ENCODE measurements at regions not wholly inside any gene's neighbourhood (a gene's known extent, or its start where the extent isn't known, plus 50 kb on each side); places are given as distances from the start of the nearest gene placed in this dataset.
"Not testable (repeated sequence)": the region's sequence is repeated elsewhere in the genome, so short reads cannot be mapped to it uniquely, and the experiment has no call there.

DNA sequence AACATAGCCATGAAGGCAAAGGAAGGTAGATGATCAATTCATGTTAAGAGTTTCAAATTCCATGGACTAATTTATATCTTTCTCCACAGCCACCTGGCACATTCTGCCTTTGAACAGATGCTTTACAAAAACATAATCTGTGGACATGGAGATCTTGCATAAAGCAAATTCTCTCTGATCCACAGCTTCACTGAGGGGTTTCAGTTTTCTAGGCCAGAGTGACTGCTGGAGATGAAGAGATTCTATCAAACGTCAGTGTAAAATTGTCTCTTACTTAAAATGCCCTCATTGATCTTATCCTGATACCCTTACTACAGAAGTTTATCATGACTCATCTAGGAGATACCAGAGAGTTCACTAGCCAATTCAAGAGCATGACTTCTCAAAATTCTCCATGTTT lies 291.6 kb downstream of the DAD1 start:
- DNase-seq (ENCODE audit: low read depth), result no peak

DNA sequence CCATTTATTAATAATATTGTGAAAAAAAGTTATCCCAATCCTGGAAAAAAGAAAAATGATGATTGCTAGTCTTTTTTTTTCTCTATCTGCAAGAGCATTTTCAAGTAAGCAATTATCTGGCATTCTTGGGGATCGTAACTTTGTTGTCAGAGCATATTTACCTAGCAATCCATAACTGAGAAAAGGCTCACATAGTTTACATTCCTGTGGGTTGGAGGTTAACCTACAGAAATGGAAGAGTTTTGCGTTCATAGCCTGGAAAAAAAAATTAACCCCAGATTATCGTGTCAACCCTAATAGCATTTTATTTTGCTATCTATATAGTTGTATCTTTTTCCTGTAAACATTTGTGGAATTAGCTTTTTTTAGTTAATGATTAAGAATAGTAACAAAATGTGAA lies 292.3 kb downstream of the DAD1 start:
- DNase-seq (ENCODE audit: low read depth), result peak; percentile 67

DNA sequence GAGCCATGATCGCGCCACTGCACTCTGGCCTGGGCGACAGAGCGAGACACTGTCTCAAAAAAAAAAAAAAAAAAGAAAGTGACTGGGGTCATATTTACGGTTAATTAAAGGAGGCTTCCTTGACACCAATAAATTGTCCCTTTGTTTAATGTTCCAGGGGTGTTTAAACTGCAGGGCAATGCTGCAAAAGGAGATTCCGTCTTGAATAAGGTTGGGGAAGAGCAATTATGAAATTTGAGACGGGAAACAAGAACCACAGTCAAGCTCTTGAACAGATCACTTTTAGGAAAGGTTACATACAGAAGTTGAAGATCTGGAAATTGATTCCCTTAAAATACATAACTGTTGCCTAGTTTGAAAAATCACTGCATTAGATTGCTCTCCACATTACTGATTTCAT lies 292.9 kb downstream of the DAD1 start:
- DNase-seq (ENCODE audit: low read depth), result no peak

GRCh38 chr14:22291406-22291805 lies 297.6 kb downstream of the DAD1 start:
- DNase-seq (ENCODE audit: low read depth), result peak; percentile 29

GRCh38 chr14:22289570-22289969 lies 299.5 kb downstream of the DAD1 start:
- DNase-seq (ENCODE audit: low read depth), result no peak

- DNase-seq (ENCODE audit: low read depth), result no peak
Observed at GRCh38 chr14:22285991-22286390, 303.0 kb downstream of the DAD1 start.

DNA sequence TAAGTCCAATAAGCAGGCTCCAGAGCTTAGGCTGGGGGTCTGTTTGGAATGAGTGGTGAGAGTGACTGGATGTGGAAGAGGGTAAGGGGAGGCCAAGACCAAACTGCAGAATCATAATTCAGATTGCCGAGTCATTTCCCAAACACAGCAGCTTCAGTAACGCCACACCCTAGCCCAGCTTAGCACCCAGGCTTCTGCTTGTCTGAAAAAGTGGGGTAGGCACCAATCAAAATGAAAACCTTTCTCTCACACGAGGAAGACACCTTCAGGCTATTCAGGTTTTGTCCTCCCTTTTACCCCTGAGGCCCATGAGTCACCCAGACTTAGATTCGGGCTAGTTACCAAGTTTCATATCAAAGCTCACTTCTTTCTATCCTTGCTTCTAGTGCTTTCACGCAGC lies 306.1 kb downstream of the DAD1 start:
- no peak for DNase-seq (ENCODE audit: low read depth)

GRCh38 chr14:22282417-22282816 lies 306.6 kb downstream of the DAD1 start:
- no peak for DNase-seq (ENCODE audit: low read depth)

DNA sequence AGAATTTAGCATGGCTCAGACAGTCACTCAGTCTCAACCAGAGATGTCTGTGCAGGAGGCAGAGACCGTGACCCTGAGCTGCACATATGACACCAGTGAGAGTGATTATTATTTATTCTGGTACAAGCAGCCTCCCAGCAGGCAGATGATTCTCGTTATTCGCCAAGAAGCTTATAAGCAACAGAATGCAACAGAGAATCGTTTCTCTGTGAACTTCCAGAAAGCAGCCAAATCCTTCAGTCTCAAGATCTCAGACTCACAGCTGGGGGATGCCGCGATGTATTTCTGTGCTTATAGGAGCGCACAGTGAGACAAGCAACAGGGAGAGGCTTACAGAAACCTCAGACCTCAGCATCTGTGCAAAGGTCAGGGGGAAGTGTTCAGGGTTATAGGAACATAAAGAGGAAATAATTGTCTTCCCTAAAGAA lies 307.6 kb downstream of the DAD1 start:
- not testable (repeated sequence) for DNase-seq (ENCODE audit: low read depth)

- no peak for DNase-seq (ENCODE audit: low read depth)
Observed at GRCh38 chr14:22280497-22281316, 308.3 kb downstream of the DAD1 start.

- peak; percentile 26 for DNase-seq (ENCODE audit: low read depth)
Observed at GRCh38 chr14:22276913-22277816, 311.9 kb downstream of the DAD1 start.

DNA sequence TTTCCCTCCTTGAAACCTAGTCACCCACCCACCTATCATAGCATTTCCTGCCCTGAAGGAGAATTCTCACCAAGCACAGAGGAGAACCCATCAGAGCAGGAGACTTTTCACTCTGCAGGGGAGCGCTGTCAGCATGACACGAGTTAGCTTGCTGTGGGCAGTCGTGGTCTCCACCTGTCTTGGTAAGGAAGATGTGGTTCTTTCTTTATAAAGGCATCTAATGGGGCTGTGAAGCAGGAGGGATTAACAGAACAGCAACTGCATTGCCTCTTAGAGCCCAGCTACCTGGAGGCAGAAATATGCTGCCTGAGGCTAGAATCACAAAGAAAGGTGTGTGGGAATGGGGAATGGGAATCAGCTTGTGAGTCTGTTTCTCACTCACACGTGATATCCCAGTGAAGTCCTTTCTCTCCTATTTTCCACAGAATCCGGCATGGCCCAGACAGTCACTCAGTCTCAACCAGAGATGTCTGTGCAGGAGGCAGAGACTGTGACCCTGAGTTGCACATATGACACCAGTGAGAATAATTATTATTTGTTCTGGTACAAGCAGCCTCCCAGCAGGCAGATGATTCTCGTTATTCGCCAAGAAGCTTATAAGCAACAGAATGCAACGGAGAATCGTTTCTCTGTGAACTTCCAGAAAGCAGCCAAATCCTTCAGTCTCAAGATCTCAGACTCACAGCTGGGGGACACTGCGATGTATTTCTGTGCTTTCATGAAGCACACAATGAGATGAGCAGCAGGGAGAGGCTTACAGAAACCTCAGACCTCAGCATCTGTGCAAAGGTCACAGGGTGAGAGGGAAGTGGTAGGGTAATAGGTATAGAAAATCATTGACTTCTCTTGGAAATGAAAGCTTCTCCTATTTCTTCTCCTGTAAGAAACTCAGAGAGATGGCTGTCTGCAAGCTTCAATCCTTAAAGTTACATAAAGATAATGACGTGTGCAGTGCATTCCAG lies 316.9 kb downstream of the DAD1 start:
- DNase-seq (ENCODE audit: low read depth), result no peak

GRCh38 chr14:22268875-22269274 lies 320.1 kb downstream of the DAD1 start:
- peak; percentile 25 for DNase-seq (ENCODE audit: low read depth)

GRCh38 chr14:22266683-22267082 lies 322.3 kb downstream of the DAD1 start:
- no peak for DNase-seq (ENCODE audit: low read depth)

- no peak for DNase-seq (ENCODE audit: low read depth)
Observed at GRCh38 chr14:22266142-22266442, 322.9 kb downstream of the DAD1 start.

GRCh38 chr14:22265319-22266141 lies 323.5 kb downstream of the DAD1 start:
- DNase-seq (ENCODE audit: low read depth), result no peak

DNA sequence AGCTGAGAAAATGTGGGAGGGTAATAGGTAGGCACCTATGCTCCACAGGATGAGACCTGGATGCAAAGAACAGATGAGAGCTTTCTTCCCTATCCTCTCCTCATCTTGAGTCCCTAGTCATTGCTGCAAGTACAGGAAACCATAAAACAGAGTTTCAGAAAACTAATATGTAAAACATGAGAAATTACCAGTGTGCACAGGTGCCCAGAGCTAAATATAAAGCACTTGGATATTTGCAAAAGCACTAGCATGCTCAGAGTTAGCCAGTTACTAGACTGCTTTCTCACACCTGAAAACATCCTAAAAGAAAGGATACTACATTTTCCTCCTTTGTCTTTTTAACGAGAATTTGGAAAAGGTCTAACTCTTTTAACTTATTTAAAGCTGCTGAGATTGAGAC lies 324.3 kb downstream of the DAD1 start:
- no peak for DNase-seq (ENCODE audit: low read depth)

GRCh38 chr14:22263961-22264360 lies 325.1 kb downstream of the DAD1 start:
- DNase-seq (ENCODE audit: low read depth), result no peak

GRCh38 chr14:22262881-22263280 lies 326.1 kb downstream of the DAD1 start:
- DNase-seq (ENCODE audit: low read depth), result no peak

DNA sequence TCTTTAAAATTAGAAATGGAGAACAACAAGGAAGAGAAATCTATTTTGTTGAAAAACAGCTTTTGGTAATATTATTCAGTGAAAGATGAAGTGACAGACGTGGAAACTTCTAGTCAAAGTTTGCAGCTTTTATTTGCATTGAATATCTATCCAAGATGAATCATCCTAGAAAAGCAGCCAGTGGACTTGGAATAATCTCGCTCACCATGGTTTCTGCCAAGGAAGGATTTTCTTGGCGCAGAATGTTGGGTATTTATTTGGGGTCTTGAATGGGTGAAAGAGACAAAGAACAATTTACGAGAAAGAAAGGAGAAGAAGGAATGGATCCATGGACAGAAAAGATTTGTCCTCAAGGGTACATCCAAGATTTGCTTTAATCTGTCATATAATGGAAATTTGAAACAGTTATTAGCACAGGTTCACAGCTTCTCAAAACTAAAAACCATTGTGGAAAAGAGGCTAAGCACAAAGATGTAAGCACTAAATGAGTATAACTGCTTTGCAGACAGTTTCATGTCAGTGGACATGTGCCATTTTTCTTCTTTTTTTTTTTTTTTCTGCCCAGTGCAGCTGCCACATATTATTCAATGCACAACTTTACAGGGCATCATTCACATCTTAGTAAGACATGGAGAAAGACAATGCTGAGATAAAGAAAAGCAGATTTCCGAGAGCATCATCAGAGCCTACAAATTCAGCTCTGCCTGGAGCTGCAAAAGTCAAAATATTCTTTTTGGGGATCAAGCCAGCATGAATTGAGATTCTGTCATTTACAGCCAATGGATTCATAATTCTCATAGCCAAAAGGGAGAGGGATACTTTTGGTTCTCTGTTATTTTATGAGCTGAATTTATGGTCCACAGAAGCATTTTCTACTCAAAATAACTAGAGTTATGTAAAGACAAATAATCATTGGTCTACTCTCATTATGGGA lies 333.7 kb downstream of the DAD1 start:
- no peak for DNase-seq (ENCODE audit: low read depth)

Data from EH (cell line).